ENCODE measurements at regions not wholly inside any gene's neighbourhood (a gene's known extent, or its start where the extent isn't known, plus 50 kb on each side); places are given as distances from the start of the nearest gene placed in this dataset.

- Histone ChIP-seq H2BK120ac (ENCODE audit: low read depth, low read length) (no peak overlapping the region), H2BK5ac (ENCODE audit: low read length) (no peak overlapping the region), H3K4me1 (ENCODE audit: control insufficient read depth in 2 of 2, insufficient read depth in 1 of 2, low read depth in 1 of 2, low read length in 2 of 2) (no peaks in the 10 kb centered on the region), H3K27me3 (ENCODE audit: control insufficient read depth in 3 of 3, insufficient read depth in 3 of 3, low read depth in 1 of 3, low read length in 3 of 3) (no peaks in the 10 kb centered on the region), H4K91ac (ENCODE audit: low read depth, low read length, poor library complexity) (no peak overlapping the region), H3K9me3 (replicated peaks in 1 of 2; ENCODE audit: control insufficient read depth in 2 of 2, insufficient read depth in 1 of 2, low read depth in 1 of 2, low read length in 2 of 2) (no peaks in the 10 kb centered on the region), H3K18ac (ENCODE audit: low read length) (no peak overlapping the region), H2AFZ (ENCODE audit: low read length) (no peak overlapping the region), H2BK12ac (ENCODE audit: low read length) (no peak overlapping the region), H3K9ac (ENCODE audit: low read depth, low read length, poor library complexity) (no peak overlapping the region), H4K8ac (ENCODE audit: low read depth, low read length) (no peak overlapping the region), H3K4ac (ENCODE audit: low read length) (no peak overlapping the region), H3K4me2 (ENCODE audit: insufficient read depth, low read length, poor library complexity, severe bottlenecking) (no peak overlapping the region), H2BK15ac (ENCODE audit: low read length) (no peak overlapping the region), H3K14ac (ENCODE audit: low read length) (no peak overlapping the region), H3K79me1 (ENCODE audit: low read depth, low read length) (no peaks in the 10 kb centered on the region), H3K23ac (ENCODE audit: low read depth, low read length, poor library complexity) (no peak overlapping the region), H3K4me3 (ENCODE audit: low read length in 2 of 2) (no peak overlapping the region), H2AK5ac (ENCODE audit: low read depth, low read length) (no peak overlapping the region), H3K36me3 (replicated peaks in 1 of 2; ENCODE audit: control insufficient read depth in 2 of 2, insufficient read depth in 2 of 2, low read length in 2 of 2) (no peaks in the 10 kb centered on the region), H3K27ac (replicated peaks; ENCODE audit: low read length) (no peak overlapping the region)
- WGBS, 2 donors (ENCODE audit: extremely low coverage in 2 of 2, insufficient read length in 2 of 2, insufficient replicate concordance in 1 of 2) = no CpG with 5 or more reads among the region's 11 CpGs
- no peak for DNase-seq (ENCODE audit: low spot score)
These were observed 235.5 kb upstream of the TUT7 start for GRCh38 chr9:86589730-86590129.

- H3K23ac ChIP-seq (ENCODE audit: low read depth, low read length, poor library complexity) = no peak overlapping the region
- no peaks in the 10 kb centered on the region for H3K27me3 ChIP-seq (ENCODE audit: control insufficient read depth in 3 of 3, insufficient read depth in 3 of 3, low read depth in 1 of 3, low read length in 3 of 3)
- no CpG with 5 or more reads among the region's 6 CpGs for WGBS, 2 donors (ENCODE audit: extremely low coverage in 2 of 2, insufficient read length in 2 of 2, insufficient replicate concordance in 1 of 2)
- H3K4ac ChIP-seq (ENCODE audit: low read length) = no peak overlapping the region
- no peak overlapping the region for H3K18ac ChIP-seq (ENCODE audit: low read length)
- H3K4me1 ChIP-seq (ENCODE audit: control insufficient read depth in 2 of 2, insufficient read depth in 1 of 2, low read depth in 1 of 2, low read length in 2 of 2) = no peaks in the 10 kb centered on the region
- no peak overlapping the region for H2BK12ac ChIP-seq (ENCODE audit: low read length)
- H3K4me2 ChIP-seq (ENCODE audit: insufficient read depth, low read length, poor library complexity, severe bottlenecking) = no peak overlapping the region
- H3K27ac ChIP-seq (replicated peaks; ENCODE audit: low read length) = no peak overlapping the region
- H3K79me1 ChIP-seq (ENCODE audit: low read depth, low read length) = no peaks in the 10 kb centered on the region
- no peak overlapping the region for H2BK15ac ChIP-seq (ENCODE audit: low read length)
- no peak overlapping the region for H2AK5ac ChIP-seq (ENCODE audit: low read depth, low read length)
- no peak overlapping the region for H4K91ac ChIP-seq (ENCODE audit: low read depth, low read length, poor library complexity)
- H3K4me3 ChIP-seq (ENCODE audit: low read length in 2 of 2) = no peak overlapping the region
- DNase-seq (ENCODE audit: low spot score) = no peak
- no peak overlapping the region for H2BK120ac ChIP-seq (ENCODE audit: low read depth, low read length)
- H2AFZ ChIP-seq (ENCODE audit: low read length) = no peak overlapping the region
- H4K8ac ChIP-seq (ENCODE audit: low read depth, low read length) = no peak overlapping the region
- no peak overlapping the region for H2BK5ac ChIP-seq (ENCODE audit: low read length)
- no peak overlapping the region for H3K9ac ChIP-seq (ENCODE audit: low read depth, low read length, poor library complexity)
- H3K14ac ChIP-seq (ENCODE audit: low read length) = no peak overlapping the region
- H3K36me3 ChIP-seq (replicated peaks in 1 of 2; ENCODE audit: control insufficient read depth in 2 of 2, insufficient read depth in 2 of 2, low read length in 2 of 2) = no peaks in the 10 kb centered on the region
- H3K9me3 ChIP-seq (replicated peaks in 1 of 2; ENCODE audit: control insufficient read depth in 2 of 2, insufficient read depth in 1 of 2, low read depth in 1 of 2, low read length in 2 of 2) = no peaks in the 10 kb centered on the region
These were observed 235.1 kb upstream of the TUT7 start for GRCh38 chr9:86589273-86589672.

GRCh38 chr9:86586144-86586494 lies 231.9 kb upstream of the TUT7 start:
- no peak overlapping the region for H4K91ac ChIP-seq (ENCODE audit: low read depth, low read length, poor library complexity)
- no peak overlapping the region for H3K4ac ChIP-seq (ENCODE audit: low read length)
- no peak overlapping the region for H3K4me3 ChIP-seq (ENCODE audit: low read length in 2 of 2)
- H3K27ac ChIP-seq (replicated peaks; ENCODE audit: low read length) = no peak overlapping the region
- no peaks in the 10 kb centered on the region for H3K27me3 ChIP-seq (ENCODE audit: control insufficient read depth in 3 of 3, insufficient read depth in 3 of 3, low read depth in 1 of 3, low read length in 3 of 3)
- H3K9me3 ChIP-seq (replicated peaks in 1 of 2; ENCODE audit: control insufficient read depth in 2 of 2, insufficient read depth in 1 of 2, low read depth in 1 of 2, low read length in 2 of 2) = no peaks in the 10 kb centered on the region
- no peak overlapping the region for H2BK5ac ChIP-seq (ENCODE audit: low read length)
- H3K4me2 ChIP-seq (ENCODE audit: insufficient read depth, low read length, poor library complexity, severe bottlenecking) = no peak overlapping the region
- no peak overlapping the region for H2BK120ac ChIP-seq (ENCODE audit: low read depth, low read length)
- H3K9ac ChIP-seq (ENCODE audit: low read depth, low read length, poor library complexity) = no peak overlapping the region
- no peaks in the 10 kb centered on the region for H3K79me1 ChIP-seq (ENCODE audit: low read depth, low read length)
- no peak for DNase-seq (ENCODE audit: low spot score)
- H3K14ac ChIP-seq (ENCODE audit: low read length) = no peak overlapping the region
- no peaks in the 10 kb centered on the region for H3K4me1 ChIP-seq (ENCODE audit: control insufficient read depth in 2 of 2, insufficient read depth in 1 of 2, low read depth in 1 of 2, low read length in 2 of 2)
- H3K23ac ChIP-seq (ENCODE audit: low read depth, low read length, poor library complexity) = no peak overlapping the region
- H4K8ac ChIP-seq (ENCODE audit: low read depth, low read length) = no peak overlapping the region
- H2BK12ac ChIP-seq (ENCODE audit: low read length) = no peak overlapping the region
- no peaks in the 10 kb centered on the region for H3K36me3 ChIP-seq (replicated peaks in 1 of 2; ENCODE audit: control insufficient read depth in 2 of 2, insufficient read depth in 2 of 2, low read length in 2 of 2)
- H2BK15ac ChIP-seq (ENCODE audit: low read length) = no peak overlapping the region
- H2AFZ ChIP-seq (ENCODE audit: low read length) = no peak overlapping the region
- no peak overlapping the region for H3K18ac ChIP-seq (ENCODE audit: low read length)
- no peak overlapping the region for H2AK5ac ChIP-seq (ENCODE audit: low read depth, low read length)

GRCh38 chr9:86585422-86586143 lies 231.4 kb upstream of the TUT7 start:
- Histone ChIP-seq H3K36me3 (replicated peaks in 1 of 2; ENCODE audit: control insufficient read depth in 2 of 2, insufficient read depth in 2 of 2, low read length in 2 of 2) (no peaks in the 10 kb centered on the region), H3K27me3 (ENCODE audit: control insufficient read depth in 3 of 3, insufficient read depth in 3 of 3, low read depth in 1 of 3, low read length in 3 of 3) (no peaks in the 10 kb centered on the region), H4K8ac (ENCODE audit: low read depth, low read length) (no peak overlapping the region), H2BK15ac (ENCODE audit: low read length) (no peak overlapping the region), H4K91ac (ENCODE audit: low read depth, low read length, poor library complexity) (no peak overlapping the region), H2AK5ac (ENCODE audit: low read depth, low read length) (no peak overlapping the region), H3K4me2 (ENCODE audit: insufficient read depth, low read length, poor library complexity, severe bottlenecking) (no peak overlapping the region), H3K9ac (ENCODE audit: low read depth, low read length, poor library complexity) (no peak overlapping the region), H3K4ac (ENCODE audit: low read length) (no peak overlapping the region), H2BK120ac (ENCODE audit: low read depth, low read length) (no peak overlapping the region), H3K4me1 (ENCODE audit: control insufficient read depth in 2 of 2, insufficient read depth in 1 of 2, low read depth in 1 of 2, low read length in 2 of 2) (no peaks in the 10 kb centered on the region), H3K4me3 (ENCODE audit: low read length in 2 of 2) (no peak overlapping the region), H3K23ac (ENCODE audit: low read depth, low read length, poor library complexity) (no peak overlapping the region), H2BK5ac (ENCODE audit: low read length) (no peak overlapping the region), H2AFZ (ENCODE audit: low read length) (no peak overlapping the region), H3K79me1 (ENCODE audit: low read depth, low read length) (no peaks in the 10 kb centered on the region), H3K14ac (ENCODE audit: low read length) (no peak overlapping the region), H3K18ac (ENCODE audit: low read length) (no peak overlapping the region), H3K27ac (replicated peaks; ENCODE audit: low read length) (no peak overlapping the region), H3K9me3 (replicated peaks in 1 of 2; ENCODE audit: control insufficient read depth in 2 of 2, insufficient read depth in 1 of 2, low read depth in 1 of 2, low read length in 2 of 2) (no peaks in the 10 kb centered on the region), H2BK12ac (ENCODE audit: low read length) (no peak overlapping the region)
- DNase-seq (ENCODE audit: low spot score) = no peak
- WGBS, 2 donors (ENCODE audit: extremely low coverage in 2 of 2, insufficient read length in 2 of 2, insufficient replicate concordance in 1 of 2) = no CpG with 5 or more reads among the region's 7 CpGs

Data from neuronal stem cell (in vitro differentiated cells).